Activated CD8-positive, alpha-beta T cell treated with anti-CD3 and anti-CD28 coated beads for 36 hours (primary cell): ENCODE measurements at regions not wholly inside any gene's neighbourhood (a gene's known extent, or its start where the extent isn't known, plus 50 kb on each side); places are given as distances from the start of the nearest gene placed in this dataset.

Experiments
- ATAC-seq: fragments of 200-7000 bp; cut with Tn5 transposase; one replicate; pipeline ENCODE4 v1.10.0; 2021; ENCODE audit warnings: mild to moderate bottlenecking, moderate library complexity
- CTCF ChIA-PET: fragments of 350-600 bp; sonication (Branson Sonifier 250); formaldehyde crosslinking; loops from one replicate; lab custom pipeline; 2021; ENCODE audit warnings: antibody characterized with exemption; lab: Charles Lee
- POLR2A ChIA-PET: fragments of 350-600 bp; sonication (Branson Sonifier 250); formaldehyde crosslinking; loops from one replicate; lab custom pipeline; 2021; ENCODE audit warnings: antibody characterized with exemption; lab: Charles Lee
- DNase-seq: peaks from one replicate; pipeline ENCODE4 v3.0.0-alpha.2; 2020
- H3K27ac Mint-ChIP-seq: one replicate; pipeline ENCODE4 v1.8.0; 2021; ENCODE audit warnings: mild to moderate bottlenecking, mixed read lengths
- H3K27me3 Mint-ChIP-seq: one replicate; pipeline ENCODE4 v1.8.0; 2021; ENCODE audit warnings: mixed read lengths
- H3K36me3 Mint-ChIP-seq: one replicate; pipeline ENCODE4 v1.8.0; 2021; ENCODE audit warnings: low read depth, mixed read lengths
- H3K4me1 Mint-ChIP-seq: one replicate; pipeline ENCODE4 v1.8.0; 2021; ENCODE audit warnings: low read depth, mixed read lengths
- H3K4me3 Mint-ChIP-seq: one replicate; pipeline ENCODE4 v1.8.0; 2021; ENCODE audit warnings: mild to moderate bottlenecking, moderate library complexity, mixed read lengths
- H3K9me3 Mint-ChIP-seq: one replicate; pipeline ENCODE4 v1.8.0; 2021; ENCODE audit warnings: mixed read lengths
- CTCF ChIP-seq: fragments of 200-600 bp; IDR thresholded peaks from one replicate; pipeline ENCODE4 v1.8.0; 2022; ENCODE audit warnings: antibody characterized with exemption, mild to moderate bottlenecking
- intact Hi-C: fragments of 100-400 bp; cut with micrococcal nuclease; formaldehyde crosslinking; loops from one replicate; pipeline ENCODE4 v1.10.0; 2022

GRCh38 chr17:13743906-13744305 lies 142.2 kb upstream of the HS3ST3A1 start:
- H3K27me3 Mint-ChIP-seq: peaks cover 3% of the 10 kb centered on the region

GRCh38 chr17:13746404-13746803 lies 144.7 kb upstream of the HS3ST3A1 start:
- Mint-ChIP-seq H3K4me3 (no peak overlapping the region), H3K4me1 (no peaks in the 10 kb centered on the region), H3K27me3 (peaks cover 5% of the 10 kb centered on the region), H3K36me3 (no peaks in the 10 kb centered on the region), H3K27ac (no peak overlapping the region), H3K9me3 (no peaks in the 10 kb centered on the region)
- TF ChIP-seq CTCF: no peak
- intact Hi-C loops: no loop called here
- CTCF ChIA-PET: interaction anchor here (1.0 kb wide), 1 partner anchor 152 kb away, joined by 3 read pairs; no protein-coding TSS in a partner anchor
- POLR2A ChIA-PET: no interaction called here
- DNase-seq (no peak), ATAC-seq (no peak)

More at GRCh38 chr17:13743906-13744305, 142.2 kb upstream of the HS3ST3A1 start:
- intact Hi-C loops: no loop called here
- no peaks in the 10 kb centered on the region for H3K36me3 Mint-ChIP-seq
- no peak for TF ChIP-seq CTCF
- DNase-seq (no peak), ATAC-seq (no peak)
- H3K27ac Mint-ChIP-seq: no peak overlapping the region
- no peaks in the 10 kb centered on the region for H3K4me1 Mint-ChIP-seq
- no peaks in the 10 kb centered on the region for H3K9me3 Mint-ChIP-seq
- no peak overlapping the region for H3K4me3 Mint-ChIP-seq
- POLR2A ChIA-PET: no interaction called here
- CTCF ChIA-PET: no interaction called here

GRCh38 chr17:13749166-13749890 lies 147.6 kb upstream of the HS3ST3A1 start:
- TF ChIP-seq CTCF: no peak
- no peak overlapping the region for H3K27ac Mint-ChIP-seq
- H3K36me3 Mint-ChIP-seq: no peaks in the 10 kb centered on the region
- POLR2A ChIA-PET: no interaction called here
- CTCF ChIA-PET: no interaction called here
- intact Hi-C loops: no loop called here
- H3K4me3 Mint-ChIP-seq: no peak overlapping the region
- ATAC-seq: no peak
- no peaks in the 10 kb centered on the region for H3K9me3 Mint-ChIP-seq
- no peak for DNase-seq
- H3K4me1 Mint-ChIP-seq: no peaks in the 10 kb centered on the region
- peaks cover 2% of the 10 kb centered on the region for H3K27me3 Mint-ChIP-seq

- no peaks in the 10 kb centered on the region for H3K4me1 Mint-ChIP-seq
- CTCF ChIA-PET: no interaction called here
- intact Hi-C loops: no loop called here
These were observed 148.1 kb upstream of the HS3ST3A1 start for GRCh38 chr17:13749891-13750235.

More at GRCh38 chr17:13749891-13750235, 148.1 kb upstream of the HS3ST3A1 start:
- Mint-ChIP-seq H3K36me3 (no peaks in the 10 kb centered on the region), H3K27ac (no peak overlapping the region), H3K27me3 (peaks cover 2% of the 10 kb centered on the region), H3K4me3 (no peak overlapping the region), H3K9me3 (no peaks in the 10 kb centered on the region)
- ATAC-seq (no peak), DNase-seq (no peak)
- TF ChIP-seq CTCF: no peak
- POLR2A ChIA-PET: no interaction called here
